Activated gamma-delta T cell treated with Interleukin-2 at 50 U/mL for 16 hours (primary cell): ENCODE measurements at regions not wholly inside any gene's neighbourhood (a gene's known extent, or its start where the extent isn't known, plus 50 kb on each side); places are given as distances from the start of the nearest gene placed in this dataset.

Experiments
- DNase-seq: peaks from one replicate; pipeline ENCODE4 v3.0.0-alpha.2; 2020

GRCh38 chr6:156027248-156027626 lies 571.6 kb upstream of the NOX3 start:
- no peak for DNase-seq

GRCh38 chr6:156026486-156027247 lies 571.0 kb upstream of the NOX3 start:
- DNase-seq, result no peak

- no peak for DNase-seq
Measured at GRCh38 chr6:156024339-156024738, 568.7 kb upstream of the NOX3 start.

GRCh38 chr6:156021746-156022396 lies 566.2 kb upstream of the NOX3 start:
- no peak for DNase-seq

- DNase-seq, result no peak
Measured at GRCh38 chr6:156017838-156018237, 562.2 kb upstream of the NOX3 start.

- no peak for DNase-seq
Measured at GRCh38 chr6:156016186-156016976, 560.7 kb upstream of the NOX3 start.

GRCh38 chr6:156013155-156013554 lies 557.5 kb upstream of the NOX3 start:
- DNase-seq, result no peak

GRCh38 chr6:156009656-156010055 lies 554.0 kb upstream of the NOX3 start:
- no peak for DNase-seq

- no peak for DNase-seq
Measured at GRCh38 chr6:156004796-156005195, 549.2 kb upstream of the NOX3 start.

- DNase-seq, result no peak
Measured at GRCh38 chr6:155996151-155996550, 540.5 kb upstream of the NOX3 start.

GRCh38 chr6:155995281-155995680 lies 539.6 kb upstream of the NOX3 start:
- no peak for DNase-seq

- no peak for DNase-seq
Measured at GRCh38 chr6:155994086-155994485, 538.4 kb upstream of the NOX3 start.

- DNase-seq, result no peak
Measured at GRCh38 chr6:155993240-155993639, 537.6 kb upstream of the NOX3 start.

GRCh38 chr6:155985660-155986138 lies 530.1 kb upstream of the NOX3 start:
- no peak for DNase-seq

- no peak for DNase-seq
Measured at GRCh38 chr6:155980768-155981079, 525.1 kb upstream of the NOX3 start.

GRCh38 chr6:155980014-155980767 lies 524.6 kb upstream of the NOX3 start:
- DNase-seq, result no peak

GRCh38 chr6:155975506-155975905 lies 519.9 kb upstream of the NOX3 start:
- DNase-seq, result no peak

GRCh38 chr6:155974811-155975323 lies 519.2 kb upstream of the NOX3 start:
- no peak for DNase-seq

- no peak for DNase-seq
Measured at GRCh38 chr6:155974359-155974758, 518.7 kb upstream of the NOX3 start.

- DNase-seq, result no peak
Measured at GRCh38 chr6:155970876-155971708, 515.5 kb upstream of the NOX3 start.

- DNase-seq, result no peak
Measured at GRCh38 chr6:155970472-155970871, 514.8 kb upstream of the NOX3 start.

- no peak for DNase-seq
Measured at GRCh38 chr6:155968921-155969320, 513.3 kb upstream of the NOX3 start.
